Fibroblast of skin of scalp (primary cell): ENCODE measurements at regions not wholly inside any gene's neighbourhood (a gene's known extent, or its start where the extent isn't known, plus 50 kb on each side); places are given as distances from the start of the nearest gene placed in this dataset.

ENCODE experiments used
- DNase-seq: peaks from one replicate; pipeline ENCODE4 v3.0.0-alpha.2; 2013

DNA sequence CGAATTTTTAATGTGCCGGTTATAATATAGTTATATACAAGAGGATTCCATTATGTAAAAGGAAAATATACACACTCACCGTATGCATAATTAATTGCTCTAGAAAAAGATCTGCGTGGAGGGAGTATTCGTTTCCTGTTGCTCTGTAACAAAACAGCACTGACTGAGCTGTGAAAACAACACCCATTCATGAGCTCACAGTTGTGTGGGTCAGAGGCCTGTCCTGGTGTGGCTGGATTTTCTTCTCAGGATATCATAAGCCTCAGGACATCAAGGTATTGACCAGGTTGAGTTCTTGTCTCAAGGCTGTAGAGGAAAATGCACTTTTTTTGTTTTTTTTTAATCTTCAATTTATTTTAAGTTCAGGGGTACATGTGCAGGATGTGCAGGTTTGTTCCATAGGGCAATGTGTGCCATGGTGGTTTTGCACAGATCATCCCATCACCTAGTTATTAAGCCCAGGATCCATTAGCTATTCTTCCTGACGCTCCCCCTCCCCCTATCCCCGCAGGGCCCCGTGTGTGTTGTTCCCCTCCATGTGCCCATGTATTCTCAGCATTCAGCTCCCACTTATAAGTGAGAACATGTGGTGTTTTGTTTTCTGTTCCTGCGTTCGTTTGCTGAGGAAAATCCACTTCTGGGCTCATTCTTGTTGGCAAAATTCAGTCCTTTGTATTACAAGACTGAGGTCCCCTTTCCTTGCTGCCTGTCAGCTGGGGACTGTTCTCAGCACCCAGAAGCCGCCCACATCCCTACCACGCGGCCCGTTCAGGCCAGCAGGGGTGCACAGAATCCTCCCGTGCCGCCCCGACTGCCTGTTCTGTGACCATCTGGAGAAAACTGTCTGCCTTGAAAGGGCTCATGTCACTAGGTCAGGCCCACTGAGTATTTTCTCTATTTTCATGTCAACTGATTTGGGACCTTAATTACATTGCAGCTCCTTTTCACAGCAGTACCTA is 87.4 kb upstream of the ERRFI1 start:
- no peak for DNase-seq

DNA sequence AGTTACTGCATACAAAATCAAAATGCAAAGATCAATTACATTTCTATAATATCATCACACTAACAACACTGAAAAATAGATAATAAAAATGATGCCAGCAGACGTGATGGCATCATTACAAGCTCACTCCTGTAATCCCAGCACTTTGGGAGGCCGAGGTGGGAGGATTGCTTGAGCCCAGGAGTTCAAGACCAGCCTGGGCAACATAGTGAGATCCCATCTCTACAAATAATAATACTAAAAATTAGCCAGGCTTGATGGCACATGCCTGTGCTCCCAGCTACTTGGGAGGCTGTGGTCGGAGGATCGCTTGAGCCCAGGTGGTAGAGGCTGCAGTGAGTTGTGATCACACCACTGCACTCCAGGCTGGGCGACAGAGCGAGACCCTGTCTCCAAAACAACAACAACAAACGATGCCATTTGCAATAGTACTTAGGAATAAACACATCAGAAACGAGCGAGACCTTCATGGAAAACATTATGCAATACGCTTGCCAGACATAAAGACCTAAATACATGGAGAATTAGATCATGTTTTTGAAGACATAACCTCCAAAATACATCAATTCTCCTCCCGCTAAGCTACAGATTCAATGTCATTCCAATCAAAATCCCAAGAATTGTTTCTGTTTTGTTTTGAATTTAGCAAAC is 86.6 kb upstream of the ERRFI1 start:
- no peak for DNase-seq

- DNase-seq = no peak
These were observed 85.5 kb upstream of the ERRFI1 start for GRCh38 chr1:8111560-8111959.

DNA sequence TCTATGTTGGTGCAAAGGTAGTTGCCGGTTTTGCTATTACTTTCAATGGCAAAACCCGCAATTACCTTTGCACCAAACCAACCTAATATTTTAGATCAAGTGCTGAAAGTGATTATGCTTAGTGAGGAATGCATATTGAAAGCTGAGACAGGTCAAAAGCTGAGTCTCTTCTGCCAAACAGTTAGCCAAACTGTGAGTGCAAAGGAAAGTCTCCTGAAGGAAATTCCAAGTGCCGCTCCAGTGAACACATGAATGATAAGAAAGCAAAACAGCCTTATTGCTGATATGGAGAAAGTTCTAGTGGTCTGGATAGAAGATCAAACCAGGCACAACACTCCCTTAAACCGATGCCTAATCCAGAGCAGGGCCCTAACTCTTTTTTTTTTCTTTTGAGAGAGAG is 83.1 kb upstream of the ERRFI1 start:
- DNase-seq = no peak

- no peak for DNase-seq
These were observed 81.8 kb upstream of the ERRFI1 start for GRCh38 chr1:8107897-8108296.

DNA sequence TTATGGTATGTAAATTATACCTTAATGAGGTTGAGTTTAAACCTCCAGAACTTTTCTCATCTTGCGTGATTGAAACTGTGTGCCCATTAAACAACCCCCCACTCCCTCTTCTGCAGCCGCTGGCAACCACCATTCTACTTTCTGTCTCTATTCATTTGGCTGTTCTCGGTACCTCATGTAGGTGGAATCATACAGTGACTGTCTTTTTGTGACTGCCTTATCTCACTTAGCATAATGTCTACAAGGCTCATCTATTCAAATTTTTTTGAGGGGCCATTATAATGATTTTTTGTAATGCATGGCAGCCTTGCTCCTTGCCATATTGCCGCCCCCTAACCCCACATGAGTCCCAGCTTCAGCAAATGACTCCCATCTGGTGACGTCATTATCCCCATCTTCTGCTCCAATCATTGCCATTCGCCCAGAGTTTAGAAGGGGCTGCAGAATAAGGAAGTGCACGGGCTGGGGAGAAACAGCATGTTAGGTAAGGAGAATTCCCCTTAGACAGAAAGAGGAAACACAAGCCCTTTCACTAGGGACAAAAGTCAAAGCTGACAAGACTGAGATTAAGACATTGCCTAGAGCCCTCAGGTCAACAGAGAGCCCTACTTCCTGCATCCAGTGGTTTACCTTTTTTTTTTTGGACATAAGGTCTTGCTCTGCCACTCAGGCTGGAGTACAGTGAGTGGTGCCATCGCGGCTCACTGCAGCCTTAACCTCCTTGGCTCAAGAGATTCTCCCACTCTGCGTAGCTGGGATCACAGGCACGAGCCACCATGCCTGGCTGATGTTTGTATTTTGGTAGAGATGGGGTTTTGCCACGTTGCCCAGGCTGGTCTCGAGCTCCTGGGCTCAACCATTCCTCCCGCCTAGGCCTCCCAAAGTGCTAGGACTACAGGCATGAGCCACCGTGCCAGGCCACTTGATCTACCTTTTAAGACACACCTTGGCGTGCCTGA is 78.4 kb upstream of the ERRFI1 start:
- no peak for DNase-seq

DNA sequence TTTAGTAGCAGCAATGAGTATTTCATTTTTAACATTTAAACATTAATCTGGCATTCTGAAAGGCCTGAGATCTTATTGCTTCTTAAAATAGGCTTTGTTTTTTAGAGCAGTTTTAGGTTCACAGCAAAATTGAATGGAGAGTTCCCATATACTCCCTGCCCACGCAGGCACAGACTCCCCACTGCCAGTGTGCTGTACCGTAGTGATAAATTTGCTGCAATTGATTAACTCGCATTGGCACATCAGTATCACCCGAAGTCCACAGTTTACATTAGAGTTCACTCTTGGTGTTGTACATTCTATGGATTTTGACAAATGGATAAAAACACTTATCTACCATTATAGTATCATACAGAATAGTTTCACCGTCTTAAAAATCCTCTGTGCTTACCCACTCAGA is 71.8 kb upstream of the ERRFI1 start:
- DNase-seq = no peak

- peak; percentile 94 for DNase-seq
These were observed 71.1 kb upstream of the ERRFI1 start for GRCh38 chr1:8097077-8097799.

- DNase-seq = peak; percentile 87
These were observed 70.2 kb upstream of the ERRFI1 start for GRCh38 chr1:8096105-8097011.

- DNase-seq = no peak
These were observed 69.5 kb upstream of the ERRFI1 start for GRCh38 chr1:8095584-8095983.

DNA sequence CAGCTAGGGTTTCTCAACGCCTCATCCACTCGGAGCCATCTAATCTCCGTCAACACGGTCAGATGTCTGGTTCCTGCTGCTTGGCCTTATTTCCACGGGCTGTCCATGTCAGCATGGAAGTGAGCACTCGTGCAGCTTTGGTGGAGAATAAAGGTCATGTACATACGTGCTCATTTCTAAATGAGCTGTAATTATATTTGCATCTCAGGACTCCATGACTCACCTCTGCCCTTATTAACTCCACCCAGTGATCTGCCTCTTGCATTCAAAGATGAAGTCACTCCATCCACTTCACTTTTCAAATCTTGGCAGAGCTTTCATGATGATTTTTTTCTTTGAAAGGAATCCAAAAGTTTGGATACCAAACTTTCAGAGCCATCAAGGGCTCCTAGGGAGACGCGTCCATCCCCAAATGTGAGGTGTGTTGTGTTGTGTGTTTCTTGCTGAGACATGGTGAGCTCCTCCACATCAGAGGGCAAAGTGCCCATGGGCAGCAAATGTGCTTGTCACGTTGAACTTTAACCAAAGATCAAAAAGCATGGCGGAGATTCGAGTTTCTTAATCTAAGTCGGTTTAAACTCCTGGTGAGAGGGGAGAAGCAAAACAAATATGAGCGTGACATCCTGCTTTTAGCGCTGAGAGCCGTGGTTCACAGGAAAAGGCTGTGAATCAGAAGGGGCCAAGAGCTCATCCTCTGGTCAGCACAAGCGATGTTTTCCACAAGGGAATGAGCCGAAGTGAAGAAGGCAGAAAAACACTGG is 68.6 kb upstream of the ERRFI1 start:
- DNase-seq = peak; percentile 77

GRCh38 chr1:8093221-8093980 is 67.3 kb upstream of the ERRFI1 start:
- DNase-seq = no peak

DNA sequence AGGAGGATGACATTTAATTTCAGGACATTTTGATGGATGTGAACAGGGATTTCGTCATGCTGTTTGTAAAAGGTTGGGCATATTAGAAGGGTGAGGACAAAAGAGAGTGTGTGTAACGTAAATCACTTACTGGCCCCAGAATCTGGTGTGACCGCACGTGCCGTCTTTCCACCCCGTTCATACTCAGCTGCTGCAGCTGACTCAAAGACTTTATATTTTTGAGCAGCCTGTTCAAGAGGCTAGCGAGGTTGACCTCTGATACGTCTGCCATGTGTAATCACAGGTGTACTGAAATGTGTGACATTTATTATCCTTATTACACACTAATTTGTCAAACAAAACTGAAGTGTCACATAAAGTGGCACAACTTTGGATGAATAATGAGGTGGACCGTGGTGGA is 66.5 kb upstream of the ERRFI1 start:
- DNase-seq = no peak

- DNase-seq = peak; percentile 54
These were observed 65.6 kb upstream of the ERRFI1 start for GRCh38 chr1:8091691-8092090.

GRCh38 chr1:8090241-8090702 is 64.2 kb upstream of the ERRFI1 start:
- DNase-seq = peak; percentile 97

GRCh38 chr1:8089535-8090228 is 63.6 kb upstream of the ERRFI1 start:
- DNase-seq = peak; percentile 56

GRCh38 chr1:8086055-8086454 is 59.9 kb upstream of the ERRFI1 start:
- DNase-seq = no peak

DNA sequence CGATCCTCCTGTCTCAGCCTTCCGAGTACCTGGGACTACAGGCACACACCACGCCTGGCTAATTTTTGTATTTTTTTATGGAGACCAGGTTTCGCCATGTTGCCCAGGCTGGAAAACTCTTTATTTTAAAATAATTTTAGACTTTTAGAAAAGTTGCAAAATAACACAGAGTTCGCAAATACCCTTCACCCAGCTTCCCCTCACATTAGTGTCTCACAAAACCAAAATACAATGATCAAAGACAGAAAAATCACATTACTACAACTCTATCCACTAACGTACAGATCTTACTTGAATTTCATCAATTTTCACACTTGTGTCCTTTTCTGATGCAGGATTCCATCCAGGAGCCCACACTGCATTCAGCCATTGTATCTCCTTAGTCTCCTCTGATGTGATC is 58.8 kb upstream of the ERRFI1 start:
- no peak for DNase-seq
